Loucy (cell line): ENCODE measurements at regions not wholly inside any gene's neighbourhood (a gene's known extent, or its start where the extent isn't known, plus 50 kb on each side); places are given as distances from the start of the nearest gene placed in this dataset.

Source experiments
- H2AFZ ChIP-seq: fragments of 200-600 bp; sonication (generic); 2 replicates; pipeline ENCODE4 v1.6.0; 2016; ENCODE audit warnings: antibody characterized with exemption, mild to moderate bottlenecking, low read length, moderate library complexity
- H3F3A ChIP-seq: fragments of 200-600 bp; 2 replicates; pipeline ENCODE4 v1.6.0; 2016; ENCODE audit warnings: antibody characterized with exemption, low read depth, mild to moderate bottlenecking
- H3K27me3 ChIP-seq: fragments of 200-600 bp; sonication (generic); 2 replicates; pipeline ENCODE4 v1.6.1; 2014; ENCODE audit warnings: low read length, mild to moderate bottlenecking; ENCODE audit not compliant: insufficient read depth, poor library complexity, severe bottlenecking
- H3K36me3 ChIP-seq: fragments of 200-600 bp; sonication (generic); 2 replicates; pipeline ENCODE4 v1.6.1; 2016; ENCODE audit warnings: low read length; ENCODE audit not compliant: insufficient read depth
- H3K4me1 ChIP-seq: fragments of 200-600 bp; sonication (generic); 2 replicates; pipeline ENCODE4 v1.5.1; 2014; ENCODE audit warnings: low read length, mild to moderate bottlenecking; ENCODE audit not compliant: insufficient read depth, poor library complexity, severe bottlenecking
- H3K4me2 ChIP-seq: fragments of 200-600 bp; sonication (generic); 2 replicates; pipeline ENCODE4 v1.6.0; 2014; ENCODE audit warnings: antibody characterized with exemption, low read length, low read depth, mild to moderate bottlenecking; ENCODE audit not compliant: poor library complexity, severe bottlenecking
- H3K4me3 ChIP-seq: fragments of 200-600 bp; sonication (generic); 2 replicates; pipeline ENCODE4 v1.5.1; 2014; ENCODE audit warnings: low read length, mild to moderate bottlenecking, mixed read lengths; ENCODE audit not compliant: poor library complexity, severe bottlenecking
- H3K79me2 ChIP-seq: fragments of 200-600 bp; sonication (generic); 2 replicates; pipeline ENCODE4 v1.6.1; 2014; ENCODE audit warnings: low read length; ENCODE audit not compliant: insufficient read depth
- H3K9ac ChIP-seq: fragments of 200-600 bp; sonication (generic); 2 replicates; pipeline ENCODE4 v1.6.0; 2014; ENCODE audit warnings: mild to moderate bottlenecking, low read depth, low read length, moderate library complexity; ENCODE audit not compliant: poor library complexity, severe bottlenecking
- H3K9me2 ChIP-seq: fragments of 200-600 bp; sonication (generic); replicated peaks from 2 replicates; pipeline ENCODE4 v1.6.1; 2016; ENCODE audit warnings: low read depth, low read length, mixed read lengths
- H3K9me3 ChIP-seq: fragments of 200-600 bp; sonication (generic); 2 replicates; pipeline ENCODE4 v1.6.1; 2014; ENCODE audit warnings: mild to moderate bottlenecking, antibody characterized with exemption, low read length, low read depth; ENCODE audit not compliant: insufficient read depth
- H4K20me1 ChIP-seq: fragments of 200-600 bp; sonication (generic); 2 replicates; pipeline ENCODE4 v1.6.0; 2014; ENCODE audit warnings: antibody characterized with exemption, low read length, mild to moderate bottlenecking; ENCODE audit not compliant: insufficient read depth, poor library complexity, severe bottlenecking
- CTCF ChIP-seq: fragments of 200-600 bp; sonication (generic); conservative IDR thresholded peaks from 2 replicates; pipeline ENCODE4 v1.5.1; 2014; ENCODE audit warnings: mild to moderate bottlenecking, antibody characterized with exemption, low read length
- EZH2phosphoT487 ChIP-seq: fragments of 200-600 bp; IDR thresholded peaks from 2 replicates; pipeline ENCODE4 v1.6.1; 2018; ENCODE audit warnings: antibody characterized with exemption, mild to moderate bottlenecking, moderate library complexity, borderline replicate concordance

- Histone ChIP-seq H3K4me2 (no peak overlapping the region), H2AFZ (no peak overlapping the region), H3K36me3 (no peaks in the 10 kb centered on the region), H4K20me1 (no peaks in the 10 kb centered on the region), H3K9me3 (no peaks in the 10 kb centered on the region; the same call in 1 of the 2 replicates), H3K9me2 (no peaks in the 10 kb centered on the region), H3K4me1 (no peaks in the 10 kb centered on the region), H3F3A (no peaks in the 10 kb centered on the region), H3K79me2 (no peaks in the 10 kb centered on the region), H3K4me3 (no peak overlapping the region), H3K27me3 (no peaks in the 10 kb centered on the region), H3K9ac (no peak overlapping the region)
- TF ChIP-seq CTCF (no peak), EZH2phosphoT487 (no peak)
Measured at GRCh38 chr20:56903858-56904257, 274.8 kb downstream of the TFAP2C start.

- no peak overlapping the region for H3K4me3 ChIP-seq
- H2AFZ ChIP-seq, result no peak overlapping the region
- H3K79me2 ChIP-seq, result no peaks in the 10 kb centered on the region
- no peaks in the 10 kb centered on the region for H3F3A ChIP-seq
- H3K4me2 ChIP-seq, result no peak overlapping the region
- peaks cover 3% of the 10 kb centered on the region; the same call in 1 of the 2 replicates for H3K9me3 ChIP-seq
- H4K20me1 ChIP-seq, result no peaks in the 10 kb centered on the region
- no peak for TF ChIP-seq EZH2phosphoT487
- TF ChIP-seq CTCF, result no peak
- H3K27me3 ChIP-seq, result no peaks in the 10 kb centered on the region
- H3K36me3 ChIP-seq, result no peaks in the 10 kb centered on the region
- H3K9ac ChIP-seq, result no peak overlapping the region
- H3K4me1 ChIP-seq, result no peaks in the 10 kb centered on the region
- no peaks in the 10 kb centered on the region for H3K9me2 ChIP-seq
Measured at GRCh38 chr20:56909918-56910714, 281.0 kb downstream of the TFAP2C start.

GRCh38 chr20:56911946-56912345, 282.8 kb downstream of the TFAP2C start:
- H2AFZ ChIP-seq, result no peak overlapping the region
- peaks cover 3% of the 10 kb centered on the region; the same call in 1 of the 2 replicates for H3K9me3 ChIP-seq
- H3K79me2 ChIP-seq, result no peaks in the 10 kb centered on the region
- no peaks in the 10 kb centered on the region for H4K20me1 ChIP-seq
- H3F3A ChIP-seq, result no peaks in the 10 kb centered on the region
- no peaks in the 10 kb centered on the region for H3K4me1 ChIP-seq
- no peaks in the 10 kb centered on the region for H3K36me3 ChIP-seq
- no peaks in the 10 kb centered on the region for H3K27me3 ChIP-seq
- H3K9me2 ChIP-seq, result no peaks in the 10 kb centered on the region
- H3K9ac ChIP-seq, result no peak overlapping the region
- no peak overlapping the region for H3K4me3 ChIP-seq
- TF ChIP-seq EZH2phosphoT487, result no peak
- TF ChIP-seq CTCF, result no peak
- H3K4me2 ChIP-seq, result no peak overlapping the region
